SK-N-SH treated with all-trans-retinoic acid at 6 μM for 48 hours (cell line): ENCODE measurements at regions not wholly inside any gene's neighbourhood (a gene's known extent, or its start where the extent isn't known, plus 50 kb on each side); places are given as distances from the start of the nearest gene placed in this dataset.

Experiments used
- ARNTL ChIP-seq: fragments of 450-650 bp; formaldehyde crosslinking; IDR thresholded peaks from 2 replicates; pipeline ENCODE4 v1.5.0; 2020; ENCODE audit warnings: low read depth, mild to moderate bottlenecking, moderate library complexity, borderline replicate concordance
- CSRNP3 ChIP-seq: fragments of 250-450 bp; sonication (Bioruptor Pico); IDR thresholded peaks from 2 replicates; pipeline ENCODE4 v1.5.1; 2021; ENCODE audit warnings: mild to moderate bottlenecking, moderate library complexity
- PATZ1 ChIP-seq: fragments of 250-450 bp; sonication (Bioruptor Pico); IDR thresholded peaks from 2 replicates; pipeline ENCODE4 v1.8.0; 2020; ENCODE audit warnings: mild to moderate bottlenecking, moderate library complexity, borderline replicate concordance
- ZC3H10 ChIP-seq: fragments of 250-450 bp; sonication (Bioruptor Pico); IDR thresholded peaks from 2 replicates; pipeline ENCODE4 v1.5.1; 2021; ENCODE audit warnings: mild to moderate bottlenecking, moderate library complexity
- ZFP30 ChIP-seq: fragments of 450-650 bp; formaldehyde crosslinking; IDR thresholded peaks from 2 replicates; pipeline ENCODE4 v1.5.0; 2022; ENCODE audit warnings: mild to moderate bottlenecking, moderate library complexity
- TF ChIP-seq, protein P1 (sequence below): fragments of 250-450 bp; sonication (Bioruptor Pico); IDR thresholded peaks from 2 replicates; pipeline ENCODE4 v1.5.0; 2020; ENCODE audit warnings: mild to moderate bottlenecking, moderate library complexity

DNA sequence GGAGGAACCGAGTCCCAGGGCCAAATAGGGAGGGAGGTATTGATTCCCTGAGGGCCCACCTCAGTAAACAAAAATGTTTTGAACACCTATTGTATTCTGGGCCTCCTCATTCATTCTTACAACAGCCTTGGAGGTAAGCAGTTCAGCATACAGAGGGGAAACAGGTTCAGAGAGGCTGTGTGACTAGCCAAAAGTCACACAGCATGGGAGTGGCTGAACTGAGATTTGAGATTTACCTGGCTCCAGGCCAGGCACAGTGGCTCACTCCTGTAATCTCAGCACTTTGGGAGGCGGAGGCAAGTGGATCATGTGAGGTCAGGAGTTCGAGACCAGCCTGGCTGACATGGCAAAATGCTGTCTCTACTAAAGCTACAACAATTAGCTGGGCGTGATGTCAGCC lies 107.2 kb downstream of the TMEM130 start:
- no peak for TF ChIP-seq ZFP30
- TF ChIP-seq PATZ1 (CRISPR knock-in tag) = no peak
- TF ChIP-seq CSRNP3 (CRISPR knock-in tag) = no peak
- TF ChIP-seq ZC3H10 (CRISPR knock-in tag) = no peak
- TF ChIP-seq, protein P1, sequence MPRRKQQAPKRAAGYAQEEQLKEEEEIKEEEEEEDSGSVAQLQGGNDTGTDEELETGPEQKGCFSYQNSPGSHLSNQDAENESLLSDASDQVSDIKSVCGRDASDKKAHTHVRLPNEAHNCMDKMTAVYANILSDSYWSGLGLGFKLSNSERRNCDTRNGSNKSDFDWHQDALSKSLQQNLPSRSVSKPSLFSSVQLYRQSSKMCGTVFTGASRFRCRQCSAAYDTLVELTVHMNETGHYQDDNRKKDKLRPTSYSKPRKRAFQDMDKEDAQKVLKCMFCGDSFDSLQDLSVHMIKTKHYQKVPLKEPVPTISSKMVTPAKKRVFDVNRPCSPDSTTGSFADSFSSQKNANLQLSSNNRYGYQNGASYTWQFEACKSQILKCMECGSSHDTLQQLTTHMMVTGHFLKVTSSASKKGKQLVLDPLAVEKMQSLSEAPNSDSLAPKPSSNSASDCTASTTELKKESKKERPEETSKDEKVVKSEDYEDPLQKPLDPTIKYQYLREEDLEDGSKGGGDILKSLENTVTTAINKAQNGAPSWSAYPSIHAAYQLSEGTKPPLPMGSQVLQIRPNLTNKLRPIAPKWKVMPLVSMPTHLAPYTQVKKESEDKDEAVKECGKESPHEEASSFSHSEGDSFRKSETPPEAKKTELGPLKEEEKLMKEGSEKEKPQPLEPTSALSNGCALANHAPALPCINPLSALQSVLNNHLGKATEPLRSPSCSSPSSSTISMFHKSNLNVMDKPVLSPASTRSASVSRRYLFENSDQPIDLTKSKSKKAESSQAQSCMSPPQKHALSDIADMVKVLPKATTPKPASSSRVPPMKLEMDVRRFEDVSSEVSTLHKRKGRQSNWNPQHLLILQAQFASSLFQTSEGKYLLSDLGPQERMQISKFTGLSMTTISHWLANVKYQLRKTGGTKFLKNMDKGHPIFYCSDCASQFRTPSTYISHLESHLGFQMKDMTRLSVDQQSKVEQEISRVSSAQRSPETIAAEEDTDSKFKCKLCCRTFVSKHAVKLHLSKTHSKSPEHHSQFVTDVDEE (CRISPR knock-in tag) = no peak
- no peak for TF ChIP-seq ARNTL (CRISPR knock-in tag)
